Liver (tissue), 3 donors: ENCODE measurements at regions not wholly inside any gene's neighbourhood (a gene's known extent, or its start where the extent isn't known, plus 50 kb on each side); places are given as distances from the start of the nearest gene placed in this dataset.
"Not testable (repeated sequence)": the region's sequence is repeated elsewhere in the genome, so short reads cannot be mapped to it uniquely, and the experiment has no call there.

Experiments used
- CTCF ChIP-seq: fragments of 150-350 bp; IDR thresholded peaks from 2 replicates; pipeline ENCODE4 v1.5.1; 2017; ENCODE audit warnings: improper control_type of control experiment, low read depth, low read length; ENCODE audit not compliant: missing input control
- EGR1 ChIP-seq, 2 donors: IDR thresholded peaks; 2 replicates each; pipeline ENCODE4 v1.6.1; 2016 to 2018; ENCODE audit warnings: antibody characterized with exemption in 2 of 2, low read depth in 2 of 2
- HNF4G ChIP-seq: IDR thresholded peaks from 2 replicates; pipeline ENCODE4 v1.6.1; 2016; ENCODE audit warnings: antibody characterized with exemption
- MAX ChIP-seq: IDR thresholded peaks from 2 replicates; pipeline ENCODE4 v1.6.1; 2016; ENCODE audit warnings: antibody characterized with exemption
- NR2F2 ChIP-seq: IDR thresholded peaks from 2 replicates; pipeline ENCODE4 v1.6.1; 2016; ENCODE audit warnings: antibody characterized with exemption
- RAD21 ChIP-seq, 2 donors: IDR thresholded peaks; 2 replicates each; pipeline ENCODE4 v1.6.1; 2016; ENCODE audit warnings: antibody characterized with exemption in 2 of 2, mild to moderate bottlenecking in 2 of 2
- SP1 ChIP-seq: IDR thresholded peaks from 2 replicates; pipeline ENCODE4 v1.6.1; 2018; ENCODE audit warnings: antibody characterized with exemption, mild to moderate bottlenecking
- YY1 ChIP-seq: IDR thresholded peaks from 2 replicates; pipeline ENCODE4 v1.6.1; 2016; ENCODE audit warnings: antibody characterized with exemption, mild to moderate bottlenecking
- TF ChIP-seq, protein P1 (sequence below): IDR thresholded peaks from 2 replicates; pipeline ENCODE4 v1.6.1; 2016; ENCODE audit warnings: antibody characterized with exemption, mild to moderate bottlenecking
- TF ChIP-seq, protein P2 (sequence below): IDR thresholded peaks from 2 replicates; pipeline ENCODE4 v1.6.1; 2016; ENCODE audit warnings: antibody characterized with exemption
- donor health status: healthy.
- donor health status: healthy.

GRCh38 chr4:118592289-118592688 is 92.9 kb upstream of the METTL14 start:
- TF ChIP-seq CTCF; EGR1 (IDR thresholded peaks at IDR 0.05; ENCODE audit: low read depth in 2 of 2); MAX; NR2F2; SP1; YY1; RAD21 (IDR thresholded peaks at IDR 0.05); HNF4G: not testable (repeated sequence)
- TF ChIP-seq, protein P1, sequence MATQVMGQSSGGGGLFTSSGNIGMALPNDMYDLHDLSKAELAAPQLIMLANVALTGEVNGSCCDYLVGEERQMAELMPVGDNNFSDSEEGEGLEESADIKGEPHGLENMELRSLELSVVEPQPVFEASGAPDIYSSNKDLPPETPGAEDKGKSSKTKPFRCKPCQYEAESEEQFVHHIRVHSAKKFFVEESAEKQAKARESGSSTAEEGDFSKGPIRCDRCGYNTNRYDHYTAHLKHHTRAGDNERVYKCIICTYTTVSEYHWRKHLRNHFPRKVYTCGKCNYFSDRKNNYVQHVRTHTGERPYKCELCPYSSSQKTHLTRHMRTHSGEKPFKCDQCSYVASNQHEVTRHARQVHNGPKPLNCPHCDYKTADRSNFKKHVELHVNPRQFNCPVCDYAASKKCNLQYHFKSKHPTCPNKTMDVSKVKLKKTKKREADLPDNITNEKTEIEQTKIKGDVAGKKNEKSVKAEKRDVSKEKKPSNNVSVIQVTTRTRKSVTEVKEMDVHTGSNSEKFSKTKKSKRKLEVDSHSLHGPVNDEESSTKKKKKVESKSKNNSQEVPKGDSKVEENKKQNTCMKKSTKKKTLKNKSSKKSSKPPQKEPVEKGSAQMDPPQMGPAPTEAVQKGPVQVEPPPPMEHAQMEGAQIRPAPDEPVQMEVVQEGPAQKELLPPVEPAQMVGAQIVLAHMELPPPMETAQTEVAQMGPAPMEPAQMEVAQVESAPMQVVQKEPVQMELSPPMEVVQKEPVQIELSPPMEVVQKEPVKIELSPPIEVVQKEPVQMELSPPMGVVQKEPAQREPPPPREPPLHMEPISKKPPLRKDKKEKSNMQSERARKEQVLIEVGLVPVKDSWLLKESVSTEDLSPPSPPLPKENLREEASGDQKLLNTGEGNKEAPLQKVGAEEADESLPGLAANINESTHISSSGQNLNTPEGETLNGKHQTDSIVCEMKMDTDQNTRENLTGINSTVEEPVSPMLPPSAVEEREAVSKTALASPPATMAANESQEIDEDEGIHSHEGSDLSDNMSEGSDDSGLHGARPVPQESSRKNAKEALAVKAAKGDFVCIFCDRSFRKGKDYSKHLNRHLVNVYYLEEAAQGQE: not testable (repeated sequence)
- TF ChIP-seq, protein P2, sequence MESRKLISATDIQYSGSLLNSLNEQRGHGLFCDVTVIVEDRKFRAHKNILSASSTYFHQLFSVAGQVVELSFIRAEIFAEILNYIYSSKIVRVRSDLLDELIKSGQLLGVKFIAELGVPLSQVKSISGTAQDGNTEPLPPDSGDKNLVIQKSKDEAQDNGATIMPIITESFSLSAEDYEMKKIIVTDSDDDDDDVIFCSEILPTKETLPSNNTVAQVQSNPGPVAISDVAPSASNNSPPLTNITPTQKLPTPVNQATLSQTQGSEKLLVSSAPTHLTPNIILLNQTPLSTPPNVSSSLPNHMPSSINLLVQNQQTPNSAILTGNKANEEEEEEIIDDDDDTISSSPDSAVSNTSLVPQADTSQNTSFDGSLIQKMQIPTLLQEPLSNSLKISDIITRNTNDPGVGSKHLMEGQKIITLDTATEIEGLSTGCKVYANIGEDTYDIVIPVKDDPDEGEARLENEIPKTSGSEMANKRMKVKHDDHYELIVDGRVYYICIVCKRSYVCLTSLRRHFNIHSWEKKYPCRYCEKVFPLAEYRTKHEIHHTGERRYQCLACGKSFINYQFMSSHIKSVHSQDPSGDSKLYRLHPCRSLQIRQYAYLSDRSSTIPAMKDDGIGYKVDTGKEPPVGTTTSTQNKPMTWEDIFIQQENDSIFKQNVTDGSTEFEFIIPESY: not testable (repeated sequence)
